HG02763 (cell line): ENCODE measurements at regions not wholly inside any gene's neighbourhood (a gene's known extent, or its start where the extent isn't known, plus 50 kb on each side); places are given as distances from the start of the nearest gene placed in this dataset.
"Not testable (repeated sequence)": the region's sequence is repeated elsewhere in the genome, so short reads cannot be mapped to it uniquely, and the experiment has no call there.

Source experiments
- ATAC-seq: cut with Tn5 transposase; IDR thresholded peaks from one replicate; pipeline ENCODE4 v1.9.1; 2021; ENCODE audit warnings: mild to moderate bottlenecking, moderate library complexity; ENCODE audit not compliant: unreplicated experiment

DNA sequence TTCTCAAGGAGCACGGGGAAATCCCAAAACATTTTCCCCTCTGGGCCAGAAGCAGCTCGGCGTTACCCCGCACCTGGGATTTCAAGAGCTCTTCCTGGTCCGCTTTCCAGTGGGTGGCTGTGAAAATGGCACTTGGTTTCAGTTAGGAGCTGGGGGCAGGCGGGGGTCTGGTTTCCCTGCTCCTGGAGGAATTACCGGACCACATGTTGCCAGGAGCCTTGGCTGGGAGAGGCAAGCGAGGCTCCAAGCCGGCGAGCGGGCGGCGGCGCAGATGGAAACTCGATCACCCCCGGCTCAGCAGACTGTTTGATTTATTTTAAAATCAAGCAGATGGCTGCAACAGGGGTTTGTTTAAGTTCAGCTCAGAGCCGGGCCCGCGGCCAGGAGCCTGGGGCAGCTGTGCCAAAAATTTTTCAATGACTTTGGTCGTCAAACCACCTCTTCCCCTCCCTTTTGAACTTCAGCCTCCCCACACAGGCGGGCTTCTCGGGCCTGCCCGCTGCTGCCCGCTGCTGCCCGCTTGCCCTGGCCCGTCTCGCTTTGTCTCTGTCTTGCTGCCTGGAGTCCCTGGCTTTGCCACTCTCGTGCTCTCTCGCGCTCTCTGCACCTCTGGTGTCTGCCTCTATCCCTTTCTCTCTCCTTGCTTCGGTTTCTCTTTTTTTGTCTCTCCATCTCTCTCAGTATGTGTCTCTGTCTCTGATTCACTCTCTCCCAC lies 108.0 kb upstream of the CIBAR2 start:
- no peak for ATAC-seq

- ATAC-seq, result no peak
Measured at GRCh38 chr16:85220964-85221731, 108.9 kb upstream of the CIBAR2 start.

- no peak for ATAC-seq
Measured at GRCh38 chr16:85221771-85222154, 109.5 kb upstream of the CIBAR2 start.

- no peak for ATAC-seq
Measured at GRCh38 chr16:85222155-85222863, 110.0 kb upstream of the CIBAR2 start.

GRCh38 chr16:85225257-85225656 lies 113.0 kb upstream of the CIBAR2 start:
- ATAC-seq, result no peak

GRCh38 chr16:85225721-85226120 lies 113.4 kb upstream of the CIBAR2 start:
- no peak for ATAC-seq

- ATAC-seq, result peak; percentile 67
Measured at GRCh38 chr16:85227084-85227945, 115.0 kb upstream of the CIBAR2 start.

DNA sequence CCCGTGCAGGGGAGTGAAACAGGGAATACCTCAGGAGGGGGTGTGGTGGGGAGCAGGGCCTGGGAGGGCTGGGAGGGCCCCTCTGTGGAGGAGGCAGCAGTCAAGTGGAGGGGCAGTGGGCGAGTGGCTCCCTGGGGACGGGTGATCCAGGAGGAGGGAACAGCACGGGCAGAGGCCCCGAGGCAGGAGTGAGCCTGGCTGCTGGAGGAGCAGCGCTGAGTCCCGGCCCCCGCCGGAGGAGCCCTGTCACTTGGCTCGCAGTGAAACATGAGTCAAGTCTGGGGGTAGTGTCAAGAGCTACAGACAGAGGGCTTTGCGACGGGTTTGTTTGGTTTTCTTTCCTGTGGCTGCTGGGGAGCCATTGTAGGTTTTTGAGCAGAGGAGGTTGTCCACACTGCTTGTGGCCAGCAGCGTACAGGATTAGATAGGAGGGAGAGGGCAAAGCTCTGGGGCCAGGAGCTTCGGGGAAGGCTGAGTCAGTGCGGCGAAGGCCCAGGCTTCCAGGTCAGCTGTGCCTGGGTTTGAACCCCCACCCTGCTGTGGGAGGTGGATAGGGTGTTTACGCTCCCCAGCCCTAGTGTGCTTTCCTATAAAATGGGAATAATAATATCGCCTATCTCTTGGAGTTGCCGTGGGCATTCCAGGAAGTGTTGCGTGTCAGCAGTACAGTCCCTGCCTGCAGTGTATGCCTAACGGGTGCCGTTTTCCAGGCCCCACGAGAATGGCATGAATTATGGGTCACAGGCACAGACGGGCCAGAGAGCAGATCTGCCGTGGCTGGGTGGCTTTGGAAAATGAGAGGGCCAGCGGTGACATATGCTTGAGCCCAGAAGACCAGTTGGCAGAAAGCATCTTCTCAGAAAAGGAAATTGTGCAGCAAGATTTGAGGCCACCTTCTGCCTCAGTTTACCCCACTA lies 115.9 kb upstream of the CIBAR2 start:
- no peak for ATAC-seq

DNA sequence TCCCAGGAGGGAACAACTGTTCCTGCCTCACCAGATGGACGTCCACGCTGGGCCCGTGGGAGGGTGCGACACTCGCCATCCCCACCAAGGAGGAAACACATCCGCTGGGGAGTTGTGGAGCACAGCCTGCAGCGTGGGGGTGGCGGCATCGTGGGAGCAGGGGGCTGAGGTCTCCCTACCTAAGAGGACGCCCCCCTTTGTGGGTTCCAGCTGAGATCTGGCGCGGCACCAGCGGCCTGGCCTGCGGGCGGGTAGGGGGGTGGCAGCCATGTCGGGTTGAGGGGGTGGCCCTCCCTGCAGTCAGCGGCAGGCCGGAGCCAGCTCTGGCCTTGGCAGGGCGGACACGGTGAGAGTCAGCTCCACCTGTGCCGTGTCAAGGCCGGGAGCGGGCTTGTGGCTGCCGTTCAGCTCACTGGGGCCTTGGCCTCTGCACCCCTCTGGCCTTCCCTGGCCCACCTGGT lies 116.7 kb upstream of the CIBAR2 start:
- no peak for ATAC-seq

DNA sequence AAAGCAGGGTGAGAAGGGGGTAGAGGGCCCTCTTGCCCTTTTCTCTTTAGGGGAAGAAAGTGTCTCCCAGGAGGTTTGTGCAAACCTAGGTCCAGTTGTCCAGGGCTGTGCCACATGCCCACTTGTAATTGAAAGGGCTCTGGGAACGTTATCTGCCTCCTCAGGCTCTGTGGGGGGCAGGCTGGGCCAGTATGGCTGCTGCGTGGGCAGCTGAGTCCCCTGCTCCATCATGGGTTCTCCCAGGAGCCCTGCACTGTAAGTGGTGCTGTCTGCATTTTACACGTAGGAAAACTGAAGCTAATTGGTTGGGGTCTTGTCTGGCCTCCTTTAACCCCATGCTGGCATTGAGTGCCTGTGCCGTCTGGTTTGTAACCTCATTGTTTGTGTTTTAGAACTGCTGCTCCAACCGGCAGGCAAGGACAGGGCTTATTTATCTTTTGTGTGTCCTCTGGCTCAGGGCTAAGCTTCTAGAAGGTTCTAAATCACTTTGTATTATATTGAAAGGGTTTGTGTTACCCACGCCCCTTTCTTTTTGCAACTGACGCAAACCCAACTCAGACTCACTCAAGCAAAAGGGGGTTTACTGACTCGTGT lies 117.7 kb upstream of the CIBAR2 start:
- no peak for ATAC-seq

DNA sequence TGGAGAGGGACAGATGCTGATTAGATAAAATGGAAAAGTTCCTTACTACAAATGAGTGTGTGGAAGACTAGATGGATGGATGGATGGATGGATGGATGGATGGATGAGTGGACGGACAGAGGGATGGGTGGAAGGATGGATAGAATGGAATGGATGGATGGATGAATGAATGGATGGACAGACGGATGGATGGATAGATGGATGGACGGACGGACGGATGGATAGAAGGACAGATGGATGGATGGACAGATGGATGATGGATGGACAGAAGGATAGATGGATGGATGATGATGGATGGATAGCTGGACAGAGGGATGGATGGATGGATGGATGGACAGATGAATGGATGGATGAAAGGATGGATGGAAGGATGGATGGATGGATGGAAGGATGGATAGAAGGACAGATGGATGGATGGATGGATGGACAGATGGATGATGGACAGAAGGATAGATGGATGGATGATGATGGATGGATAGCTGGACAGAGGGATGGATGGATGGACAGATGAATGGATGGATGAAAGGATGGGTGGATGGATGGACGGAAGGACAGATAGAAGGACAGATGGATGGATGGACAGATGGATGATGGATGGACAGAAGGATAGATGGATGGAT lies 118.6 kb upstream of the CIBAR2 start:
- not testable (repeated sequence) for ATAC-seq

- ATAC-seq, result no peak
Measured at GRCh38 chr16:85231959-85232358, 119.7 kb upstream of the CIBAR2 start.

GRCh38 chr16:85232369-85233142 lies 120.3 kb upstream of the CIBAR2 start:
- no peak for ATAC-seq

GRCh38 chr16:85233516-85233915 lies 121.2 kb upstream of the CIBAR2 start:
- no peak for ATAC-seq

- ATAC-seq, result no peak
Measured at GRCh38 chr16:85234310-85235204, 122.3 kb upstream of the CIBAR2 start.

GRCh38 chr16:85235991-85236817 lies 123.9 kb upstream of the CIBAR2 start:
- no peak for ATAC-seq
